CD4-positive, alpha-beta memory T cell (primary cell): ENCODE measurements at regions not wholly inside any gene's neighbourhood (a gene's known extent, or its start where the extent isn't known, plus 50 kb on each side); places are given as distances from the start of the nearest gene placed in this dataset.

Experiments used
- CTCF ChIA-PET: fragments of 350-600 bp; sonication (Branson Sonifier 250); formaldehyde crosslinking; loops from one replicate; lab custom pipeline; 2021; ENCODE audit warnings: inconsistent platforms; ENCODE audit not compliant: partially characterized antibody; lab: Charles Lee
- POLR2A ChIA-PET: fragments of 350-600 bp; sonication (Branson Sonifier 250); formaldehyde crosslinking; loops from one replicate; lab custom pipeline; 2021; ENCODE audit not compliant: partially characterized antibody; lab: Charles Lee
- DNase-seq, 5 donors: peaks; one replicate each; pipeline versions ENCODE4 v3.0.0 to v3.0.0-alpha.2; 2020 to 2022; ENCODE audit warnings: mixed read lengths in 1 of 5
- H3K27ac ChIP-seq: one replicate; pipeline ENCODE4 v1.7.0; 2013; ENCODE audit warnings: low read depth, low read length
- H3K27me3 ChIP-seq: 2 replicates; pipeline ENCODE4 v1.7.0; 2013; ENCODE audit warnings: mild to moderate bottlenecking, low read length, moderate library complexity; ENCODE audit not compliant: insufficient read depth
- H3K36me3 ChIP-seq: 2 replicates; pipeline ENCODE4 v1.7.0; 2013; ENCODE audit warnings: mild to moderate bottlenecking, low read length, moderate library complexity; ENCODE audit not compliant: insufficient read depth
- H3K4me1 ChIP-seq: 2 replicates; pipeline ENCODE4 v1.7.0; 2013; ENCODE audit warnings: mild to moderate bottlenecking, low read length, moderate library complexity; ENCODE audit not compliant: insufficient read depth
- H3K4me3 ChIP-seq, 2 donors: one replicate each; pipeline ENCODE4 v1.7.0; 2013; ENCODE audit warnings: low read length in 2 of 2, mild to moderate bottlenecking in 1 of 2
- H3K9me3 ChIP-seq, 2 donors: one replicate each; pipeline ENCODE4 v1.7.0; 2013; ENCODE audit warnings: low read length in 2 of 2, control low read depth in 1 of 2; ENCODE audit not compliant: control insufficient read depth in 1 of 2
- H3K27ac Mint-ChIP-seq, 7 donors: one replicate each; pipeline ENCODE4 v1.8.0; 2020 to 2021; ENCODE audit warnings: mixed read lengths in 7 of 7, mild to moderate bottlenecking in 6 of 7, inconsistent platforms in 3 of 7, moderate library complexity in 3 of 7
- H3K27me3 Mint-ChIP-seq, 2 donors: one replicate each; pipeline ENCODE4 v1.8.0; 2020 to 2021; ENCODE audit warnings: mixed read lengths in 2 of 2
- H3K36me3 Mint-ChIP-seq, 2 donors: one replicate each; pipeline ENCODE4 v1.8.0; 2020 to 2021; ENCODE audit warnings: mixed read lengths in 2 of 2, inconsistent platforms in 1 of 2, mild to moderate bottlenecking in 1 of 2
- H3K4me1 Mint-ChIP-seq, 4 donors: one replicate each; pipeline ENCODE4 v1.8.0; 2020 to 2021; ENCODE audit warnings: mixed read lengths in 4 of 4, mild to moderate bottlenecking in 1 of 4
- H3K4me3 Mint-ChIP-seq, 8 donors: one replicate each; pipeline ENCODE4 v1.8.0; 2020 to 2021; ENCODE audit warnings: mixed read lengths in 8 of 8, mild to moderate bottlenecking in 7 of 8, moderate library complexity in 6 of 8, inconsistent platforms in 3 of 8
- H3K9me3 Mint-ChIP-seq, 8 donors: one replicate each; pipeline ENCODE4 v1.8.0; 2020 to 2021; ENCODE audit warnings: mixed read lengths in 8 of 8, mild to moderate bottlenecking in 5 of 8, inconsistent platforms in 3 of 8, moderate library complexity in 1 of 8
- intact Hi-C: fragments of 100-400 bp; cut with micrococcal nuclease; formaldehyde crosslinking; loops from one replicate; pipeline ENCODE4 v1.15.1; 2023

- Histone ChIP-seq H3K36me3 (no peaks in the 10 kb centered on the region), H3K9me3 (no peaks in the 10 kb centered on the region), H3K27ac (no peak overlapping the region), H3K27me3 (no peaks in the 10 kb centered on the region), H3K4me3 (no peak overlapping the region), H3K4me1 (no peaks in the 10 kb centered on the region)
- DNase-seq: no peak
- Mint-ChIP-seq H3K4me1 (no peaks in the 10 kb centered on the region), H3K4me3 (no peak overlapping the region), H3K36me3 (no peaks in the 10 kb centered on the region), H3K9me3 (peaks cover 0 to 5% (median 0%) of the 10 kb centered on the region in 8 donors), H3K27me3 (peaks cover 4 to 8% of the 10 kb centered on the region in 2 donors), H3K27ac (no peak overlapping the region)
- ChIA-PET POLR2A (no interaction called here), CTCF (no interaction called here)
- intact Hi-C loops: no loop called here
Measured at GRCh38 chr20:10134176-10134575, 84.5 kb upstream of the SNAP25 start.

- ChIA-PET POLR2A (no interaction called here), CTCF (interaction anchor here (1.0 kb wide), 1 partner anchor 45 kb away, joined by 3 read pairs; no protein-coding TSS in a partner anchor)
- no peaks in the 10 kb centered on the region for H3K36me3 ChIP-seq
- no peaks in the 10 kb centered on the region for H3K4me1 ChIP-seq
- no peak overlapping the region for H3K27ac ChIP-seq
- Mint-ChIP-seq H3K4me3 (no peak overlapping the region), H3K4me1 (no peaks in the 10 kb centered on the region), H3K27ac (no peak overlapping the region), H3K9me3 (no peaks in the 10 kb centered on the region), H3K36me3 (no peaks in the 10 kb centered on the region), H3K27me3 (peaks cover 3 to 7% of the 10 kb centered on the region in 2 donors)
- no peak overlapping the region for H3K4me3 ChIP-seq
- no peak for DNase-seq
- no peaks in the 10 kb centered on the region for H3K9me3 ChIP-seq
- intact Hi-C loops: no loop called here
- H3K27me3 ChIP-seq: no peaks in the 10 kb centered on the region
Measured at GRCh38 chr20:10135438-10135837, 83.2 kb upstream of the SNAP25 start.

DNA sequence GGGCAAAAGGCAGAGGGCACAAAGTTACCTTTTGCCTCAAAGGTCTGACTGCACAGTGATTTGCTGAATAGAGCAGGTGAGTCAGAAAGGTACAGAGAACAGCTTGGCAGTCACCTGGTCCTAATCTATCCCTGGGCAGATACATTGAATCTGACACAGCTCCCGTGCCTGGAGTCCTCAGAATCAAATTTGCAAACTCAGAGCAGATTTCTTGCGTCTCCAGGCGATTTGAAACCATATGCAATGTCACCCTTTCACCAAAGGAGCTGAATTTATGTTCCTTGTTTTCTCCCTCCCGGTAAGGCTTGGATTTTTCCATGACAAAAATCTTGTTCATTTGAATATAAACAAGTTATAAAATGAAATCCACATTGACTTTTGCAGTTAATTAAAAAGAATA lies 81.6 kb upstream of the SNAP25 start:
- Mint-ChIP-seq H3K4me1 (no peaks in the 10 kb centered on the region), H3K9me3 (peaks cover 0 to 3% (median 0%) of the 10 kb centered on the region in 8 donors), H3K27me3 (peaks cover 3 to 13% of the 10 kb centered on the region in 2 donors), H3K36me3 (no peaks in the 10 kb centered on the region), H3K27ac (no peak overlapping the region), H3K4me3 (no peak overlapping the region)
- ChIA-PET CTCF (no interaction called here), POLR2A (no interaction called here)
- no peaks in the 10 kb centered on the region for H3K27me3 ChIP-seq
- H3K4me1 ChIP-seq: no peaks in the 10 kb centered on the region
- no peaks in the 10 kb centered on the region for H3K9me3 ChIP-seq
- no peak overlapping the region for H3K4me3 ChIP-seq
- no peak overlapping the region for H3K27ac ChIP-seq
- no peaks in the 10 kb centered on the region for H3K36me3 ChIP-seq
- intact Hi-C loops: no loop called here
- DNase-seq: no peak

GRCh38 chr20:10137533-10137932 lies 81.1 kb upstream of the SNAP25 start:
- Histone ChIP-seq H3K4me3 (no peak overlapping the region), H3K9me3 (no peaks in the 10 kb centered on the region), H3K27ac (no peak overlapping the region), H3K4me1 (no peaks in the 10 kb centered on the region), H3K27me3 (no peaks in the 10 kb centered on the region), H3K36me3 (no peaks in the 10 kb centered on the region)
- intact Hi-C loops: no loop called here
- no peaks in the 10 kb centered on the region for H3K4me1 Mint-ChIP-seq
- peaks cover 0 to 3% (median 0%) of the 10 kb centered on the region in 8 donors for H3K9me3 Mint-ChIP-seq
- ChIA-PET POLR2A (no interaction called here), CTCF (no interaction called here)
- H3K27me3 Mint-ChIP-seq: peaks cover 3 to 13% of the 10 kb centered on the region in 2 donors
- DNase-seq: no peak
- H3K4me3 Mint-ChIP-seq: no peak overlapping the region
- no peaks in the 10 kb centered on the region for H3K36me3 Mint-ChIP-seq
- H3K27ac Mint-ChIP-seq: no peak overlapping the region

- Histone ChIP-seq H3K9me3 (no peaks in the 10 kb centered on the region), H3K27me3 (no peaks in the 10 kb centered on the region), H3K36me3 (no peaks in the 10 kb centered on the region), H3K4me1 (no peaks in the 10 kb centered on the region), H3K4me3 (no peak overlapping the region), H3K27ac (no peak overlapping the region)
- intact Hi-C loops: no loop called here
- H3K27me3 Mint-ChIP-seq: peaks cover 5 to 8% of the 10 kb centered on the region in 2 donors
- ChIA-PET CTCF (interaction anchor here (1.8 kb wide), 1 partner anchor 31 kb away, joined by 3 read pairs; no protein-coding TSS in a partner anchor), POLR2A (no interaction called here)
- peaks cover 0 to 13% (median 5%) of the 10 kb centered on the region in 8 donors for H3K9me3 Mint-ChIP-seq
- no peaks in the 10 kb centered on the region for H3K36me3 Mint-ChIP-seq
- H3K4me3 Mint-ChIP-seq: no peak overlapping the region
- H3K27ac Mint-ChIP-seq: no peak overlapping the region
- no peaks in the 10 kb centered on the region for H3K4me1 Mint-ChIP-seq
- DNase-seq: no peak
Measured at GRCh38 chr20:10157549-10157948, 61.1 kb upstream of the SNAP25 start.

GRCh38 chr20:10167040-10167439 lies 51.6 kb upstream of the SNAP25 start:
- H3K27ac Mint-ChIP-seq: no peak overlapping the region
- peaks cover 14% of the 10 kb centered on the region in 2 donors for H3K27me3 Mint-ChIP-seq
- Histone ChIP-seq H3K9me3 (no peaks in the 10 kb centered on the region), H3K36me3 (no peaks in the 10 kb centered on the region), H3K4me3 (no peak overlapping the region), H3K27me3 (peaks cover 6% of the 10 kb centered on the region), H3K4me1 (no peaks in the 10 kb centered on the region), H3K27ac (no peak overlapping the region)
- no peak overlapping the region for H3K4me3 Mint-ChIP-seq
- intact Hi-C loops: no loop called here
- peaks cover 0 to 1% (median 0%) of the 10 kb centered on the region in 4 donors for H3K4me1 Mint-ChIP-seq
- POLR2A ChIA-PET: no interaction called here
- H3K9me3 Mint-ChIP-seq: peaks cover 0 to 24% (median 5%) of the 10 kb centered on the region in 8 donors
- H3K36me3 Mint-ChIP-seq: no peaks in the 10 kb centered on the region
- CTCF ChIA-PET: no interaction called here
- no peak for DNase-seq

GRCh38 chr20:10167594-10167993 lies 51.0 kb upstream of the SNAP25 start:
- ChIA-PET CTCF (no interaction called here), POLR2A (no interaction called here)
- Mint-ChIP-seq H3K27me3 (peaks cover 16 to 17% of the 10 kb centered on the region in 2 donors), H3K9me3 (peaks cover 0 to 22% (median 5%) of the 10 kb centered on the region in 8 donors), H3K36me3 (no peaks in the 10 kb centered on the region), H3K4me1 (peaks cover 2 to 4% (median 3%) of the 10 kb centered on the region in 4 donors), H3K4me3 (no peak overlapping the region), H3K27ac (no peak overlapping the region)
- Histone ChIP-seq H3K36me3 (no peaks in the 10 kb centered on the region), H3K4me3 (no peak overlapping the region), H3K27me3 (peaks cover 6% of the 10 kb centered on the region), H3K4me1 (no peaks in the 10 kb centered on the region), H3K27ac (no peak overlapping the region), H3K9me3 (no peaks in the 10 kb centered on the region)
- no peak for DNase-seq
- intact Hi-C loops: no loop called here
